ENCODE measurements at regions not wholly inside any gene's neighbourhood (a gene's known extent, or its start where the extent isn't known, plus 50 kb on each side); places are given as distances from the start of the nearest gene placed in this dataset.

DNA sequence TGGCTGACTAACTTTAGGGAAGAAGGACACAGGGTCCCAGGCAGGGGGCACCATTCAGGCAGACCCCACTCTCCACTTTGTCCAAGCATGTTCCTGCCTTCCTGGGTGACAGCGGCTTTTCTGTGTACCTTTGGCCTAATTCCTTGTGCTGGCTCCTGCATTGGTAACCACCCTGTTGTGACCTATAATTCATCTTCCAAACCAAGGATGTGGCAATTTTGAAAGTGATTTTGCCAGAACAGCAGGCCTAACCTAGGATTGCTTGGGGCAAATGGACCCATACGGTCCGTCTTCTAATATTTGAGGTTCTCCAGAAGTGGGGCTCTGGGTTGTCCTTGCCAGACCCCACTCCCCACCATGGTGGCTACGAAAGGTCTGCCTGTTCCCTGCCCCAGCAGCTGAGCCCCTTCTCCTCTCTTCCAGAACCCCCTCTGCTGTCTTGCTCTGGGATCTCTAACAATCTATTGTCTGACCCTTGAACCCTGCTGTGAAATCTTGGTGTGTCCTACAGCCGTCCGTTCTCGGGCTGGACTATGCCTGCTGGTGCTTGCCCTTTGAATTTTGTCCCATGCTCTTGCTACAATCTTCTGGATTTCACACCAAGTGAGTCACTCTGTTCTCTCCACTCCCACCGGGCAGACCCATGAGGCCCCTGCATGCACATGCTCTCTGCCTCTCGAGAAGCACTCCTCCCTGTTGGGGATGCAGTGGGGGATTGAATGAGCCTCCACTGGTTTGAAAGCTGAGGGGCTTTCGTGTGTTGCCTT lies 316.0 kb downstream of the CXCL12 start:
- Histone ChIP-seq H2BK15ac (ENCODE audit: low read length) (no peak overlapping the region), H3K23me2 (ENCODE audit: low read depth, low read length) (no peaks in the 10 kb centered on the region), H2BK12ac (ENCODE audit: low read depth, low read length) (no peak overlapping the region), H4K5ac (ENCODE audit: insufficient read length, low read depth, low read length) (no peak overlapping the region), H3K79me1 (ENCODE audit: low read depth, low read length) (no peaks in the 10 kb centered on the region), H3K27me3 (replicated peaks in 1 of 4; ENCODE audit: control insufficient read depth in 3 of 4, extremely low read depth in 1 of 4, insufficient read depth in 3 of 4, low read length in 3 of 4) (no peaks in the 10 kb centered on the region), H2BK120ac (replicated peaks; ENCODE audit: low read depth, low read length) (no peak overlapping the region), H2AK5ac (ENCODE audit: low read depth, low read length) (no peak overlapping the region), H3K4ac (replicated peaks; ENCODE audit: insufficient read length, low read depth, low read length) (no peak overlapping the region), H2BK5ac (ENCODE audit: low read depth, low read length) (no peak overlapping the region), H3K36me3 (ENCODE audit: control insufficient read depth in 2 of 4, insufficient read depth in 4 of 4, low read length in 3 of 4) (no peaks in the 10 kb centered on the region), H2BK20ac (ENCODE audit: low read length) (no peak overlapping the region), H3K9me3 (ENCODE audit: insufficient read depth in 2 of 2, low read depth in 1 of 2, low read length in 1 of 2) (no peaks in the 10 kb centered on the region), H3K79me2 (ENCODE audit: control insufficient read depth in 1 of 2, insufficient read depth in 2 of 2, low read length in 2 of 2) (no peaks in the 10 kb centered on the region), H3K23ac (ENCODE audit: insufficient read length) (no peak overlapping the region), H3K27ac (ENCODE audit: low read depth, low read length) (no peak overlapping the region), H4K91ac (replicated peaks; ENCODE audit: insufficient read length, low read length) (no peak overlapping the region), H3K18ac (ENCODE audit: extremely low read depth, low read length) (no peak overlapping the region), H4K20me1 (replicated peaks in 1 of 2; ENCODE audit: control insufficient read depth in 1 of 2, insufficient read depth in 2 of 2, low read length in 2 of 2) (no peaks in the 10 kb centered on the region), H3K4me3 (ENCODE audit: extremely low read depth in 1 of 4, insufficient read depth in 2 of 4, low read depth in 3 of 4, low read length in 4 of 4) (no peak overlapping the region), H3K9ac (replicated peaks in 1 of 4; ENCODE audit: extremely low read depth in 1 of 4, low read depth in 3 of 4, low read length in 3 of 4) (no peak overlapping the region), H3K56ac (replicated peaks; ENCODE audit: insufficient read length, low read depth, low read length) (no peak overlapping the region), H3K14ac (ENCODE audit: insufficient read length) (no peak overlapping the region), H3K4me1 (replicated peaks in 1 of 4; ENCODE audit: control insufficient read depth in 3 of 4, insufficient read depth in 4 of 4, low read length in 3 of 4) (no peaks in the 10 kb centered on the region), H4K8ac (ENCODE audit: extremely low read depth, insufficient read depth, low read length) (no peak overlapping the region), H3K4me2 (ENCODE audit: insufficient read depth in 1 of 2, low read depth in 2 of 2, low read length in 2 of 2) (no peak overlapping the region), H2AFZ (ENCODE audit: low read length) (no peak overlapping the region)
- CTCF ChIA-PET (ENCODE audit: partially characterized antibody): no interaction called here
- WGBS, 2 experiments (ENCODE audit: extremely low coverage in 1 of 2, insufficient coverage in 1 of 2, insufficient read length in 1 of 2, insufficient replicate concordance in 2 of 2, low coverage in 1 of 2, low lambda C conversion rate in 2 of 2, missing lambda C conversion rate in 1 of 2): 94% methylated on average over 10 of the region's 10 CpGs; no CpG with 5 or more reads in 1 of the 2 experiments
- TF ChIP-seq, protein P1, sequence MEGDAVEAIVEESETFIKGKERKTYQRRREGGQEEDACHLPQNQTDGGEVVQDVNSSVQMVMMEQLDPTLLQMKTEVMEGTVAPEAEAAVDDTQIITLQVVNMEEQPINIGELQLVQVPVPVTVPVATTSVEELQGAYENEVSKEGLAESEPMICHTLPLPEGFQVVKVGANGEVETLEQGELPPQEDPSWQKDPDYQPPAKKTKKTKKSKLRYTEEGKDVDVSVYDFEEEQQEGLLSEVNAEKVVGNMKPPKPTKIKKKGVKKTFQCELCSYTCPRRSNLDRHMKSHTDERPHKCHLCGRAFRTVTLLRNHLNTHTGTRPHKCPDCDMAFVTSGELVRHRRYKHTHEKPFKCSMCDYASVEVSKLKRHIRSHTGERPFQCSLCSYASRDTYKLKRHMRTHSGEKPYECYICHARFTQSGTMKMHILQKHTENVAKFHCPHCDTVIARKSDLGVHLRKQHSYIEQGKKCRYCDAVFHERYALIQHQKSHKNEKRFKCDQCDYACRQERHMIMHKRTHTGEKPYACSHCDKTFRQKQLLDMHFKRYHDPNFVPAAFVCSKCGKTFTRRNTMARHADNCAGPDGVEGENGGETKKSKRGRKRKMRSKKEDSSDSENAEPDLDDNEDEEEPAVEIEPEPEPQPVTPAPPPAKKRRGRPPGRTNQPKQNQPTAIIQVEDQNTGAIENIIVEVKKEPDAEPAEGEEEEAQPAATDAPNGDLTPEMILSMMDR (IDR thresholded peaks at IDR 0.05; ENCODE audit: control extremely low read depth in 1 of 3, insufficient read depth in 1 of 3, low read depth in 1 of 3, low read length in 3 of 3): peak in 1 of 3 experiments; percentile 1; a peak in 1 of 4 replicates
- TF ChIP-seq BCL11A (IDR thresholded peaks at IDR 0.05; ENCODE audit: low read depth in 2 of 2, low read length in 2 of 2): no peak
- DNase-seq (ENCODE audit: low read depth in 1 of 2, low spot score in 2 of 2) (no peak), FAIRE-seq (no peak)
- POLR2A ChIA-PET (ENCODE audit: partially characterized antibody): no interaction called here

Measured in H1 (cell line).